GM19463 (cell line): ENCODE measurements at regions not wholly inside any gene's neighbourhood (a gene's known extent, or its start where the extent isn't known, plus 50 kb on each side); places are given as distances from the start of the nearest gene placed in this dataset.

Experiments used
- ATAC-seq: cut with Tn5 transposase; IDR thresholded peaks from one replicate; pipeline ENCODE4 v1.9.1; 2021; ENCODE audit warnings: mild to moderate bottlenecking, moderate library complexity; ENCODE audit not compliant: unreplicated experiment

DNA sequence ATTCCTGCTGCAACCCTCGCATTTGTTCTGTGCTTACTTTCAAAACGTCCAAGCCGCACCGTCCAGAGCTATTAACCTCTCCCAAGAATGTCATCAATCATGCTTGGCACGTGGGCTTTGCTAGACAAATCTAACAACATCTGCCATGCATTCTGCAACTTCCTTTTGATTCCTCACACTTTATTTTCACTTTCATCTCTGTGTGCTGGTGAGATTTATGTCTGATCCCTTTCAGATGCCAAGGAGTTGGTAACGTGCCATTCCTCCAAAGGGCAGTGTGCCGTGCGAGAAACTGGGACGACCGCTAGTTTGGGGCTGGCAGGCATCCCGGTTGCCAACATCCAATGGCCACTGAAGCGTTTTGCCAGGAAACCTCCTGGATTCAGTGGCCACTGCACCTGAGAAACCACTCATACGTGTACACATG, 230.0 kb upstream of the PARD3B start:
- ATAC-seq, result no peak

GRCh38 chr2:204317640-204318039, 227.6 kb upstream of the PARD3B start:
- ATAC-seq, result no peak

- no peak for ATAC-seq
These were observed 224.1 kb upstream of the PARD3B start for GRCh38 chr2:204321027-204321800.

DNA sequence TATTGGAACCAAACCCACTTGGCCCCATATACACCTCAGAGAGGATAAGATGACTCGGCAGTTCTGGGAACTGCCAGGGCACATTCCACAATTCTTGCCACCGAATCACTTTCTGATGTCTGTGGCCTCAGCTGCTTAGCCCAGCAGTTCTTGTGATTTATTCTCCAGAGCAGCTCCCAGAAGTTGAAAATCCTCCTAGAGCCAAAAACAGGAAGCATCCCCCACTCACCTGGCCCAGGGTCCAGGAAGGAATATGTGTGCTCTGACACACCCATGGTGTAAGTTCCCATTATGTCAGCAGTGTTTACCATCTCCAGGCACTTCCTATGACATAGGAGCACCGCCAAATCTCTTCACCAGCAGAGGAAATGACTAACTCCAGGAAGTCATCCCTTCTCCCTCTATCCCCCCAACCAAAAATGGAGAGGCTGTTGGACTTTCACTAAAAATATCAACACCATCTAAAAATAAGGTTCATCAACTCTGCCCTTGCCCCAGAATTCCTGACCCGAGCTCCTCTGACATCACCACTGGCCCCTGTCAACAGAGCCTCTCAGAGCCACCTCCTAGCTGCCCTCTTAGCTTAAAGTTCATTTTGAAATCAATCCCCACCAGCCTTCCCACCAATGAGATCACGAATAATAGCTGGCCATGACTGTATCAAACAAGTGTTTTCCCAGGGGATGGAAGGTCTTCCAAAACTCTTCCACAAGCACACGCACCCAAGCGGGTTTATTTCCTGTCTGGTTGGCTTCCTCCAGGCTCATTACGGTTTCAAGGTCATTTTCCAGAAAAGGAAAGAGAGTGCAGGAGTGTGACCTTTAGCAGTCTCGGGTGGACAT, 223.1 kb upstream of the PARD3B start:
- no peak for ATAC-seq

DNA sequence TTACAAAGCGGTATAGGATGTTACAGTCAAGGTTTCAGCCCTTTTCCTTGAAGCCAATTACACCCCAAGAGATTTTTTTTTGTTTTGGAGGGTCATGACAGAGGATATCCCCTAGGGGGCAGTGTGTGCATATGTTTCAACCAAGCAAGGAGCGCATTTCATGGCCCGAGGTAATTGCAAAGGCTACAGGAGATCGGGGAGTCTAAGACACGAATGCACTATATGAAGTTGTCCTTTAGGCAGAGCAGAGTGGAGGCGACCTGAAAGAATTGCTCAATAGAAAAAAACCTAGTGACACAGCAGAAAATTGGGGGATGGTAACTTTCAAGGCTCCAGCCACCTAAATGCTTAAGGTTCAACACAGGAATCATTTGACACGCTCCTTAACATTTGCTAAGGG, 219.8 kb upstream of the PARD3B start:
- peak; percentile 86 for ATAC-seq

DNA sequence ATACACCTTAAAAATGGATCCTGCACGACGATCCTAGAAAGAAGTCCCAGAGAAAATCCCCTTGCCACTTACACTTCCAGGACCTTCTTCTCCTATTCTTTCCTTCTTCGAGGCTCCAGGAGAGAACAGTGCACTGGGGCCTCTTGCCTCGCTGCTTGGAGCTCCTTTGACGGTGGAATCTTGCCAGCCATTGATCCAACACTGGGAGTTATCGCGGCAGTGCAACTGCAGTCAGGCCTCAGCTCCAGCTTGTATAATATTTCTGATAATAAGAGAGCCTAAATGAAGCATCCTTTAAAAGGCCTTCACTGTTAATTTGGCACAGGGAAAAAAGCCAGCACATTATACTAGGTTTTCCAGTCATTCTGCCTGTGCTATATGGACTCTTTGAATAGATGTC, 216.9 kb upstream of the PARD3B start:
- ATAC-seq, result no peak

DNA sequence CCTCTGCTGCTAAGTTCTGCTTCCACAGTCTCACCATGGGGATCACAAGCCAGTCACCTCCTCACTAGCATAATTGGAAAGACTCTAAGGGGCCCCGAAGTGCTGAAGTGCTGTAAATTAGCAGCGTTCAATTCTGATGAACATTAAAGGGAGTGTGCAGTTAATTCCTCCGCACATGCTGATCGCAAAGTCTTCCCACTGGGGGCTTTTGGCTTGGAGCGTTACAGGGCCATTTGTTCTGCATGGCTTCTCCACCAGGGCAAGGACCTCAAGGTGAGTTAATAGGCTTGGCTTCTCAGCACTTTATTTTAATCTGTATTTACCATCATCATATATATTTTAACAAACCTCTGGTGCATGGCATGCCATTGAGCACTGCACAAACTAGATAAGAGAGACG, 216.3 kb upstream of the PARD3B start:
- ATAC-seq, result no peak

DNA sequence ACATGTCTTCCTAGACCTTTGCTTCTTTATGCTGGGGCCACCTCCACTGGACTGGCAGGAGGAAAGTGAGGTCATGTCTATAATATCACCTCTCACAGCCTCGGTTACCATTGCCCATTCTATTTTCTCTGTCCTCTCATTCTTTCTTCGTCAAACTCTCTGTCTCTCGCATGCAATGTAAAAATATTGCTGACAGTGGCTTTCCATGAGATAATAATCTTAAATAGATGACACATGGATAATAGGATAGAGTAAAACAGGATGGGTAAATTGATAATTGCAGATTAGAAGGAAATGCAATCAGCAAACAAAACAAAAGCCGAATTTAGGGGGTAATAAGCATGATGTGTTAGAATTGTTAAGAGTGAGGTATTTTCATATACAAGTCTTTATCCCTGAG, 215.7 kb upstream of the PARD3B start:
- ATAC-seq, result no peak

DNA sequence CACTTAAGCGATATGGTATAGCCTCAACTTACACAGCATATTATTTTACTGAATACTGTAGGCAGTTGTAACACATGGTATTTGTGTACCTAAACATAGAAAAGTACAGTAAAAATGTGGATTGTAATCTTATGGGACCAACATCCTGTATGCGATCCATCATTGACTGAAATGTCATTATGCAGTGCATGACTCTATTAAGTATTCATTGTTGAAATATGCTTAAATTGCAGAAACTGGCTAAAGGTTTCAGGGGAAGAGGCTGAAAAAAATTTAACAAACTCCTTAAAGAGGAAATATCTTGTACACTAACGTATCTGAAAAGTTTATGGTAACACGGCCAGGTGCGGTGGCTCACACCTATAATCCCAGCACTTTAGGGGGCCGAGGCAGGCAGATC, 214.1 kb upstream of the PARD3B start:
- ATAC-seq, result no peak

- ATAC-seq, result no peak
These were observed 213.3 kb upstream of the PARD3B start for GRCh38 chr2:204331988-204332387.

- no peak for ATAC-seq
These were observed 212.6 kb upstream of the PARD3B start for GRCh38 chr2:204332706-204333105.

DNA sequence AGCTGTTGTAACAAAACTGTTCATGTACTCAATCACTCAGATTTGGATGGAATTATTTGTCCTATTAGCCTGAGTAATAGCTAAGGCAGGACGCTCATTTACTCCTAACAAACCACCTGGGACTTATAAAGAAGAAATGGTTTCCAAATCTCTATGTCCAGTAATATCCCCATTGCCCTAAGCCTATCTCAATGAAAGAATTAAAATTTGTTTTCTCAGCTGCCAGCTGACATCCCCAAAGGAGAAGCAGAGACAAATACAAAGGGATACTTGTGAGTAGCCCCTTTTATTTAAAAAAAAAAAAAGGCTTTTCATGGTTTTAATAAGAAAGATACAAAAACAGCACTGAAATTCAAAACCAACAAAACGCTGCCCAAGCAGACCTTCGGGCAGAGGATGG, 211.4 kb upstream of the PARD3B start:
- no peak for ATAC-seq

DNA sequence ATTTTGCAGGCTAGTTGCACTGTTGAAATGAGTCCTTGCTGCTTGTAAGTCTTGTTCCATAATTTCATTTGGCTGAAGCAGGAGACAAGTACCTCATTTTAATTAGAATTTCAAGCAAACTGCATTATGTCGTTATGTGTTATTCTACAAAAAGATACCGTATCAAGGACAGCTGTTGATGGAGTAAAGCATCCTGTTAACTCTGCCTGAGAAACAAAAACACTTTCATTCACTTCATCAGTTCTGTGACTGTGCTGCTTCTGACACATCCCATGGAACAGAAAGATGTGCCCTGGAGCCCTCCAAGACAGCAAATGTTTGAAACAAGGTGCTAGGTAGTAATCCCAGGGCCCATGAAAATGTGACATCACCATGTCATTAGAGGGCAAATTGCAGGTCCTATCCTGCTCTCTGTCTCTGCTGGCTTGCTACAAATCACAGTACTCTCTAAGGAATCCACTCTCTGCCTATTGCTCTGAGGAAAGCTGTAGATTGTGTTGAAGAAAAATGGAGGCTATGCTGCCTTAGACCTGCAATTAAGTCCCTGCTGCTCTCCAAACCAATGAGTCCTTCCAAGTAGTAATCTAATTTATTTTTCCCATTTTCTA, 209.7 kb upstream of the PARD3B start:
- ATAC-seq, result no peak

GRCh38 chr2:204336153-204336744, 209.0 kb upstream of the PARD3B start:
- ATAC-seq, result no peak

DNA sequence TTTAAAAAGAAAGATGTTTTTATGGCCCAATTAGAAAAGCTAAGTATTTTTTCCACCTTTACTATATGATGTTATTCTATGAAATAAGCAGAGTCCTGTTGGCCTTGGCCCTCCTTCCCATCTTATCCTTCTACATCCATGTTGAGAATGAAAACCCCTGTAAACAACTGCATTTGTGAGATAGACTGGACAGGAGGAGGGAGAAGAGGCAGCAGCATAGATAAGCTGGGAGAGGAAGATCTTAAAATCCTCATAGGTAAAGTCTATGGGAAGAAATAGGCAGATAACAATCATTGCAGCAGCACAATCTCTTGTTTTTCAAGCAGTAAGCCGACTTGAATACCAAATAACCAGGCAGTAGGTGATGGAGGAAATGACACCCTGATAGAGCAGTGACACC, 207.6 kb upstream of the PARD3B start:
- ATAC-seq, result no peak

GRCh38 chr2:204339212-204339715, 206.0 kb upstream of the PARD3B start:
- ATAC-seq, result no peak

DNA sequence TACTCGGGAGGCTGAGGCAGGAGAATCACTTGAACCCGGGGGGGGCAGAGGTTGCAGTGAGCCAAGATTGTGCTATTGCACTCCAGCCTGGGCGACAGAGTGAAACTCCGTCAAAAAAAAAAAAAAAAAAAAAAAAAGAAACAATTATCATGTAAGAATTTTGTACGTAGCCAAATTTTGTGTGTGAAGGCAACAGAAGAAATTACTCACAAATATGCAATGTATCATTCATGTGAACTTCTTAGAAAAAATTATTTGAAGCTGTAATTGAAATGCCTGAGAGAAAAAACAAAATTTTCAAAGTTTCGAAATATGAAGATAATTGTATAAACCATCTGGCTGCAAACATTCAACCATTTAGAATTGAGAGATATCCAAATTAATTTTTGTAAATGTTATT, 204.8 kb upstream of the PARD3B start:
- ATAC-seq, result no peak

DNA sequence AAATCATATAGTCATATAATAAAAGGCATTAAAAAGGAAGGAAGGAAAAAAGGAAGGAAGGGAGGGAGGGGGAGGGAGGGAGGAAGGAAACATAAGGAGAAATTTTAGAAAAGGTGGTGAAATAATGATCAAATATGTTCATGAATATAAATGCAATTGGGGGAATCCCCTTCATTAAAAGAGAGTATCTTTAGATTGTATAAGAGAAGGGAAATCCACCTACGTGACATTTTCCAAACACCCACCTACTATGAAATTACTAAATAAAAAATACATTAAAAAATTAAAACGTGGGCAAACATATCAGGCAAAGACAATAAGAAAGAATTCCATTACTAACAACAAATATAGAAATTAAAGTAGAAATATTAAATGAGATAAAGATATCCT, 203.4 kb upstream of the PARD3B start:
- ATAC-seq, result no peak

DNA sequence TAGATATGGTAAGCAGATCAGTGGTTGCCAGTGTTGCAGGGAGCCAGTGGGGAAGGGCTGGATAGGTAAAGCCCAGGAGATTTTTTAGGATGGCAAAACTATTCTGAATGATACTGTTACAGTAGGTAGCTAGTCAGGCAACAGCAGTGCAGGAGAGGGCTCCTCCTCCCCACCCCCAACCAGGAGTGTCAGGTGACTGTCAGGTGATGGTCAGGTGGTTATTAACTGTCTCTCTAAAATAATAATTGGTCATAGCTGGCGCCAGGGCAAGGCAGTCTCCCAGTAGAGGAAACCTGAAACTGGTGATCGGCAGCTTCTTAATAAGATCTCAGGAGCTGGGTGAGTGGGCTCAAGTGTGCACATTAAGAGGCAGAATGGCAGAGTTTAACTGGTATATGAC, 201.6 kb upstream of the PARD3B start:
- ATAC-seq, result no peak

- ATAC-seq, result no peak
These were observed 201.2 kb upstream of the PARD3B start for GRCh38 chr2:204344119-204344518.

GRCh38 chr2:204346906-204347305, 198.4 kb upstream of the PARD3B start:
- ATAC-seq, result no peak
